GM23248 (cell line): ENCODE measurements at regions not wholly inside any gene's neighbourhood (a gene's known extent, or its start where the extent isn't known, plus 50 kb on each side); places are given as distances from the start of the nearest gene placed in this dataset.

ENCODE experiments used
- DNase-seq: peaks from one replicate; pipeline ENCODE4 v3.0.0-alpha.2; 2015
- H2AFZ ChIP-seq: fragments of 200-600 bp; sonication (generic); 2 replicates; pipeline ENCODE4 v1.6.1; 2016; ENCODE audit warnings: antibody characterized with exemption
- H3F3A ChIP-seq: fragments of 200-600 bp; sonication (generic); 2 replicates; pipeline ENCODE4 v1.6.1; 2016; ENCODE audit warnings: mild to moderate bottlenecking, antibody characterized with exemption, mixed run types; ENCODE audit not compliant: insufficient read depth
- H3K27ac ChIP-seq: fragments of 200-600 bp; sonication (generic); 2 replicates; pipeline ENCODE4 v1.5.1; 2016; ENCODE audit warnings: mild to moderate bottlenecking
- H3K27me3 ChIP-seq: fragments of 200-600 bp; sonication (generic); replicated peaks from 2 replicates; pipeline ENCODE4 v1.6.1; 2016; ENCODE audit warnings: mild to moderate bottlenecking; ENCODE audit not compliant: insufficient read depth
- H3K36me3 ChIP-seq: fragments of 200-600 bp; sonication (generic); 2 replicates; pipeline ENCODE4 v1.6.1; 2016; ENCODE audit warnings: low read depth, mild to moderate bottlenecking
- H3K4me1 ChIP-seq: fragments of 200-600 bp; sonication (generic); 2 replicates; pipeline ENCODE4 v1.6.1; 2016; ENCODE audit warnings: mild to moderate bottlenecking; ENCODE audit not compliant: insufficient read depth
- H3K4me2 ChIP-seq: fragments of 200-600 bp; sonication (generic); one replicate; pipeline ENCODE4 v1.6.1; 2016; ENCODE audit warnings: mild to moderate bottlenecking; ENCODE audit not compliant: unreplicated experiment
- H3K4me3 ChIP-seq: fragments of 200-600 bp; sonication (generic); 2 replicates; pipeline ENCODE4 v1.5.1; 2016; ENCODE audit warnings: mild to moderate bottlenecking
- H3K79me2 ChIP-seq: fragments of 200-600 bp; sonication (generic); 2 replicates; pipeline ENCODE4 v1.6.1; 2016; ENCODE audit warnings: mild to moderate bottlenecking; ENCODE audit not compliant: insufficient read depth
- H3K9ac ChIP-seq: fragments of 200-600 bp; sonication (generic); 2 replicates; pipeline ENCODE4 v1.6.1; 2016; ENCODE audit warnings: mild to moderate bottlenecking
- H3K9me2 ChIP-seq: fragments of 200-600 bp; sonication (generic); 2 replicates; pipeline ENCODE4 v1.6.1; 2016; ENCODE audit warnings: mixed run types, mild to moderate bottlenecking, moderate library complexity; ENCODE audit not compliant: insufficient read depth
- H3K9me3 ChIP-seq: fragments of 200-600 bp; sonication (generic); one replicate; pipeline ENCODE4 v1.6.1; 2017; ENCODE audit warnings: low read depth
- H4K20me1 ChIP-seq: fragments of 200-600 bp; sonication (generic); 2 replicates; pipeline ENCODE4 v1.6.0; 2016; ENCODE audit not compliant: insufficient read depth
- EZH2 ChIP-seq: fragments of 200-600 bp; sonication (generic); IDR thresholded peaks from 2 replicates; pipeline ENCODE4 v1.6.1; 2018; ENCODE audit warnings: antibody characterized with exemption, mild to moderate bottlenecking; ENCODE audit not compliant: insufficient read depth, poor library complexity, severe bottlenecking
- EZH2phosphoT487 ChIP-seq: fragments of 200-600 bp; sonication (generic); IDR thresholded peaks from 2 replicates; pipeline ENCODE4 v1.6.1; 2018; ENCODE audit warnings: antibody characterized with exemption, moderate library complexity, mild to moderate bottlenecking, low read depth; ENCODE audit not compliant: insufficient read depth
- WGBS, 2 experiments: methylation state at CpG; one replicate each; pipeline ENCODE4 v1.1.6; 2015 to 2017; ENCODE audit warnings: low lambda C conversion rate in 2 of 2, low coverage in 1 of 2; ENCODE audit errors: missing lambda C conversion rate in 2 of 2; 5-methylcytosine and 5-hydroxymethylcytosine counted together
- in situ Hi-C: fragments of 300-500 bp; cut with MboI; formaldehyde crosslinking; loops from 2 replicates; pipeline ENCODE4 v1.15.0; 2020

GRCh38 chr10:2119316-2119715 is 382.0 kb upstream of the ADARB2 start:
- no peak overlapping the region for H3K4me3 ChIP-seq
- in situ Hi-C loops = no loop called here
- no peaks in the 10 kb centered on the region for H3K27me3 ChIP-seq
- H3K9me3 ChIP-seq = no peaks in the 10 kb centered on the region
- no peak overlapping the region for H3K9ac ChIP-seq
- H3K4me1 ChIP-seq = no peaks in the 10 kb centered on the region
- no peaks in the 10 kb centered on the region for H3K9me2 ChIP-seq
- H4K20me1 ChIP-seq = no peaks in the 10 kb centered on the region
- no peak overlapping the region for H3K4me2 ChIP-seq
- WGBS, 2 experiments = 23 to 29% methylated on average over 6 of the region's 6 CpGs
- DNase-seq = no peak
- no peaks in the 10 kb centered on the region for H3K36me3 ChIP-seq
- H3K27ac ChIP-seq = no peak overlapping the region
- H3K79me2 ChIP-seq = no peaks in the 10 kb centered on the region
- no peak overlapping the region for H2AFZ ChIP-seq
- TF ChIP-seq EZH2 = no peak
- TF ChIP-seq EZH2phosphoT487 = no peak
- H3F3A ChIP-seq = no peaks in the 10 kb centered on the region

DNA sequence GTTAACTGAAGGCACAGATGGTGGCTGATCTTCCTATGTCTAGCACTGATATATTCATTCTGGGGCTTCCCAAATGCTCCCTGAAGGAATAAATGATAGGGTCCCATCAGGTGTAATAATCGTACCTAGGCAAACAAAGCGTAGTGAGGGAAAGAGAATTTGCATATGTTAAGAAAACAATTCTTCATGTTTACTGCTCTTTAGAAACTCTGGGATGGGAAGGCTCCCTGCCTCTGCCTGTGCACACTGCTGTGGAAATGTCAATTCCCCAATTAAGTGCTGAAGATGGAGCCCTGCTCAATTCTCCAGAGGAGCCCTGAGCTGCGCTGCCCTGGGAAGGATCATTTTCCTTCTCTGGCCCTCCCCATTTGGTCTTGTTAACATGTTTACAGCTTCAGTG is 380.9 kb upstream of the ADARB2 start:
- DNase-seq = no peak

DNA sequence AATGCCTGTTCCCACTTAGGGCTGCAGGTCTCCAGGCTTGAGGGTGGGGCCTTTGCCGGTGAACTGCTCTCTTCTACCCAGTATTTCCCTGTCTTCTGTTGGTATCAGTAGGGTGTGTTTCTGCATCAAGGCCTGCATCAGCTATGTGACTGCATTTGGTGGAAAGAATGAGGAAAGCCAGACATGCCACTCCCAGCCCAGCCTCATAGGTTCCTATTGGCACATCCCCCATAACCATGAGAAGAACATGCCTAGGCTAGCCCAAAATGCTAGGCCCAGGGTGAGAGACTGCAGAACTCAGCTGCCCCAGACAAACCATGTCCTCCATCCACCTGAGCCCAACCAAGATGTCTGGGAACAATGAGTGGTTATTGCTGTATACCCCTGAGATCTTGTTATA is 380.3 kb upstream of the ADARB2 start:
- no peak for TF ChIP-seq EZH2
- TF ChIP-seq EZH2phosphoT487 = no peak
- Histone ChIP-seq H3K4me2 (no peak overlapping the region), H3K4me1 (no peaks in the 10 kb centered on the region), H3K27me3 (no peaks in the 10 kb centered on the region), H3K9me2 (no peaks in the 10 kb centered on the region), H3K4me3 (no peak overlapping the region), H3K36me3 (no peaks in the 10 kb centered on the region), H3F3A (no peaks in the 10 kb centered on the region), H3K79me2 (no peaks in the 10 kb centered on the region), H2AFZ (no peak overlapping the region), H4K20me1 (no peaks in the 10 kb centered on the region), H3K9ac (no peak overlapping the region), H3K9me3 (no peaks in the 10 kb centered on the region), H3K27ac (no peak overlapping the region)
- in situ Hi-C loops = no loop called here
- WGBS, 2 experiments = 17 to 32% methylated on average over 1 of the region's 1 CpG
- no peak for DNase-seq

More for the DNA sequence above, 380.9 kb upstream of the ADARB2 start:
- Histone ChIP-seq H3K4me1 (no peaks in the 10 kb centered on the region), H4K20me1 (no peaks in the 10 kb centered on the region), H3K36me3 (no peaks in the 10 kb centered on the region), H3K9me3 (no peaks in the 10 kb centered on the region), H3K27ac (no peak overlapping the region), H3K27me3 (no peaks in the 10 kb centered on the region), H3K9me2 (no peaks in the 10 kb centered on the region), H3K79me2 (no peaks in the 10 kb centered on the region), H3K9ac (no peak overlapping the region), H2AFZ (no peak overlapping the region), H3K4me3 (no peak overlapping the region), H3F3A (no peaks in the 10 kb centered on the region), H3K4me2 (no peak overlapping the region)
- TF ChIP-seq EZH2 = no peak
- TF ChIP-seq EZH2phosphoT487 = no peak
- in situ Hi-C loops = no loop called here
- WGBS, 2 experiments = 44 to 49% methylated on average over 3 of the region's 3 CpGs

DNA sequence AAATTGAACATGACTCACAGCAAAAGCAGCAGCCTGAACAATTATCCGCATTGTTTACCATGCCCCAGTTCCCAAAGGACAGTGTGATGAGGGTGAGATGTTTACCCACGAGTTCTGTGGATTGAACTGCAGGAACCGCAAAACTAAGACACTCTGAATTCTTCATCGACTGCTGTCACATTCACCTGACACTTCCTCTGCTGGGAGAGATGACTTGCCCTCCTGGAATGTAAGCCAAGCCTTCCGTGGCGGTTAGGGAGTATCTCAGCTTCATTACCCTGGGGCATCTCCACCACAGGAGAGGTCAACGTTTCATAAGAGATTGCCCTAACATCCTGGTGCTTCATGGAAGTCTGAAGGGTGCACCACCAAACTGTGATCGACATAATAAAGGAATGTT is 374.6 kb upstream of the ADARB2 start:
- Histone ChIP-seq H3K9ac (no peak overlapping the region), H3K79me2 (no peaks in the 10 kb centered on the region), H4K20me1 (no peaks in the 10 kb centered on the region), H3K4me1 (no peaks in the 10 kb centered on the region), H3K4me3 (no peak overlapping the region), H3K27ac (no peak overlapping the region), H3K27me3 (no peaks in the 10 kb centered on the region), H3F3A (no peaks in the 10 kb centered on the region), H3K9me2 (no peaks in the 10 kb centered on the region), H3K9me3 (no peaks in the 10 kb centered on the region), H3K36me3 (no peaks in the 10 kb centered on the region), H3K4me2 (no peak overlapping the region), H2AFZ (no peak overlapping the region)
- DNase-seq = no peak
- TF ChIP-seq EZH2 (no peak), EZH2phosphoT487 (no peak)
- in situ Hi-C loops = no loop called here
- 33 to 34% methylated on average over 8 of the region's 8 CpGs for WGBS, 2 experiments

DNA sequence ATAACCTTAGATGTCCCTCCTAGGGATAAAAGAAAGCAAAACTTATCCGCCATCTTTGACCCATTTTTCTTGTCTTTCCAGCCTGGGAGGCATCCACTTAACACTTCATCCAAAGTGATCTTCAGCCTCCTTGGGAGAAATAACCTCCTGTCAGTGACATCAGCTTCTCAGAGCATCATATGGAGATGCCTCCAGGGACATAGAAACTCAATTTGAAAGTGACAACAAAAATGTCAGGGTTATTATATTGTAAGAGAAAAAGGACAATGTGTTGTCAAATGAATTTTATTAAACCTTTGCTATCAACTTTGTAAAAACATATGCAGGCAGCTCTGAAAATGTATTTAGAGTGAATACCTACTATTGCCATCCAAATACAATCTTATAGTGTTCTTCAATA is 371.2 kb upstream of the ADARB2 start:
- Histone ChIP-seq H3K9me3 (no peaks in the 10 kb centered on the region), H3F3A (no peaks in the 10 kb centered on the region), H3K27ac (no peak overlapping the region), H4K20me1 (no peaks in the 10 kb centered on the region), H3K4me2 (no peak overlapping the region), H3K9me2 (no peaks in the 10 kb centered on the region), H3K79me2 (no peaks in the 10 kb centered on the region), H3K4me3 (no peak overlapping the region), H3K27me3 (no peaks in the 10 kb centered on the region), H2AFZ (no peak overlapping the region), H3K4me1 (no peaks in the 10 kb centered on the region), H3K36me3 (no peaks in the 10 kb centered on the region), H3K9ac (no peak overlapping the region)
- in situ Hi-C loops = no loop called here
- DNase-seq = no peak
- TF ChIP-seq EZH2 = no peak
- 29 to 36% methylated on average over 1 of the region's 1 CpG for WGBS, 2 experiments
